DOHH2 (cell line): ENCODE measurements at regions not wholly inside any gene's neighbourhood (a gene's known extent, or its start where the extent isn't known, plus 50 kb on each side); places are given as distances from the start of the nearest gene placed in this dataset.

ENCODE experiments used
- H3F3A ChIP-seq: fragments of 200-600 bp; sonication (generic), shearing (Covaris generic); 2 replicates; pipeline ENCODE4 v1.6.0; 2016; ENCODE audit warnings: antibody characterized with exemption, mild to moderate bottlenecking; ENCODE audit not compliant: control insufficient read depth, insufficient read depth
- H3K27ac ChIP-seq: fragments of 200-600 bp; sonication (generic); 2 replicates; pipeline ENCODE4 v1.5.1; 2014; ENCODE audit warnings: low read depth, mild to moderate bottlenecking, low read length, moderate library complexity
- H3K27me3 ChIP-seq: fragments of 200-600 bp; sonication (generic); 2 replicates; pipeline ENCODE4 v1.6.1; 2014; ENCODE audit warnings: mild to moderate bottlenecking, low read length, mixed read lengths; ENCODE audit not compliant: control insufficient read depth
- H3K36me3 ChIP-seq: fragments of 200-600 bp; sonication (generic); 2 replicates; pipeline ENCODE4 v1.6.1; 2014; ENCODE audit warnings: mild to moderate bottlenecking, low read length, moderate library complexity, mixed read lengths; ENCODE audit not compliant: control insufficient read depth
- H3K4me1 ChIP-seq: fragments of 200-600 bp; sonication (generic); 2 replicates; pipeline ENCODE4 v1.6.1; 2014; ENCODE audit warnings: mild to moderate bottlenecking, low read length, mixed read lengths; ENCODE audit not compliant: control insufficient read depth
- H3K4me2 ChIP-seq: fragments of 200-600 bp; sonication (generic); 2 replicates; pipeline ENCODE4 v1.6.0; 2014; ENCODE audit warnings: mild to moderate bottlenecking, low read length, moderate library complexity
- H3K4me3 ChIP-seq: fragments of 200-600 bp; sonication (generic); 2 replicates; pipeline ENCODE4 v1.5.1; 2014; ENCODE audit warnings: mild to moderate bottlenecking, low read length, mixed read lengths
- H3K79me2 ChIP-seq: fragments of 200-600 bp; sonication (generic); 2 replicates; pipeline ENCODE4 v1.6.1; 2014; ENCODE audit warnings: mild to moderate bottlenecking, low read length, mixed read lengths; ENCODE audit not compliant: control insufficient read depth
- H3K9me2 ChIP-seq: fragments of 200-600 bp; sonication (generic); replicated peaks from 2 replicates; pipeline ENCODE4 v1.6.1; 2014; ENCODE audit warnings: mild to moderate bottlenecking, low read length, mixed read lengths; ENCODE audit not compliant: control insufficient read depth
- H3K9me3 ChIP-seq: fragments of 200-600 bp; sonication (generic); 2 replicates; pipeline ENCODE4 v1.6.1; 2014; ENCODE audit warnings: antibody characterized with exemption, low read length, mixed read lengths; ENCODE audit not compliant: control insufficient read depth, insufficient read depth
- H4K20me1 ChIP-seq: fragments of 200-600 bp; sonication (generic); 2 replicates; pipeline ENCODE4 v1.6.0; 2014; ENCODE audit warnings: low read depth, mild to moderate bottlenecking, antibody characterized with exemption, low read length, moderate library complexity; ENCODE audit not compliant: control insufficient read depth, insufficient read depth
- EZH2phosphoT487 ChIP-seq: fragments of 200-600 bp; sonication (generic); IDR thresholded peaks from 2 replicates; pipeline ENCODE4 v1.6.1; 2017; ENCODE audit warnings: borderline replicate concordance, mild to moderate bottlenecking, antibody characterized with exemption, low read length, moderate library complexity, mixed read lengths
- TF ChIP-seq, protein P1 (sequence below): fragments of 200-600 bp; sonication (generic); IDR thresholded peaks from one replicate; pipeline ENCODE4 v1.5.1; 2014; ENCODE audit warnings: antibody characterized with exemption, mild to moderate bottlenecking, low read depth, low read length; ENCODE audit not compliant: poor library complexity, severe bottlenecking

DNA sequence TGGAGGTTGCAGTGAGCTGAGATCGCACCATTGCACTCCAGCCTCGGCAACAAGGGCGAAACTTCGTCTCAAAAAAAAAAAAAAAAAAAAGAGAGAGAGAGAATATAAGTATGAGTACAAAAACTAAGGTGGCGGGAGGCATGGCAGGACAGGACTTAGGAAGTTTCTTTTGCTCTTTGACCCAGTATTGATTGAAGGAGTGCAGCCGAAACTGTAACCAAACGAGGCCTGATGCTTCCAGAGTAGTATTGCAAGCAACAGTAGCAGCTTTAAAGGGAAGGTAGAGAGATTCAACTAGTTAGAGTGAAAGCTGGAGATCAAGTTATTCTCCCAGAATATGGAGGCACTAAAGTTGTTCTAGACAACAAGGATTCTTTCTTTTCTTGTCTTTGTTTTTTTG lies 99.2 kb upstream of the CASZ1 start:
- no peaks in the 10 kb centered on the region for H3K9me3 ChIP-seq
- no peaks in the 10 kb centered on the region for H3K9me2 ChIP-seq
- H3K27me3 ChIP-seq: peaks cover 3% of the 10 kb centered on the region; the same call in 1 of the 2 replicates
- no peak overlapping the region for H3K4me3 ChIP-seq
- H3F3A ChIP-seq: no peaks in the 10 kb centered on the region
- H3K27ac ChIP-seq: no peak overlapping the region
- no peak for TF ChIP-seq EZH2phosphoT487
- TF ChIP-seq, protein P1, sequence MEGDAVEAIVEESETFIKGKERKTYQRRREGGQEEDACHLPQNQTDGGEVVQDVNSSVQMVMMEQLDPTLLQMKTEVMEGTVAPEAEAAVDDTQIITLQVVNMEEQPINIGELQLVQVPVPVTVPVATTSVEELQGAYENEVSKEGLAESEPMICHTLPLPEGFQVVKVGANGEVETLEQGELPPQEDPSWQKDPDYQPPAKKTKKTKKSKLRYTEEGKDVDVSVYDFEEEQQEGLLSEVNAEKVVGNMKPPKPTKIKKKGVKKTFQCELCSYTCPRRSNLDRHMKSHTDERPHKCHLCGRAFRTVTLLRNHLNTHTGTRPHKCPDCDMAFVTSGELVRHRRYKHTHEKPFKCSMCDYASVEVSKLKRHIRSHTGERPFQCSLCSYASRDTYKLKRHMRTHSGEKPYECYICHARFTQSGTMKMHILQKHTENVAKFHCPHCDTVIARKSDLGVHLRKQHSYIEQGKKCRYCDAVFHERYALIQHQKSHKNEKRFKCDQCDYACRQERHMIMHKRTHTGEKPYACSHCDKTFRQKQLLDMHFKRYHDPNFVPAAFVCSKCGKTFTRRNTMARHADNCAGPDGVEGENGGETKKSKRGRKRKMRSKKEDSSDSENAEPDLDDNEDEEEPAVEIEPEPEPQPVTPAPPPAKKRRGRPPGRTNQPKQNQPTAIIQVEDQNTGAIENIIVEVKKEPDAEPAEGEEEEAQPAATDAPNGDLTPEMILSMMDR: no peak
- no peaks in the 10 kb centered on the region for H3K79me2 ChIP-seq
- no peaks in the 10 kb centered on the region for H4K20me1 ChIP-seq
- H3K36me3 ChIP-seq: no peaks in the 10 kb centered on the region
- H3K4me2 ChIP-seq: no peak overlapping the region
- no peaks in the 10 kb centered on the region for H3K4me1 ChIP-seq

DNA sequence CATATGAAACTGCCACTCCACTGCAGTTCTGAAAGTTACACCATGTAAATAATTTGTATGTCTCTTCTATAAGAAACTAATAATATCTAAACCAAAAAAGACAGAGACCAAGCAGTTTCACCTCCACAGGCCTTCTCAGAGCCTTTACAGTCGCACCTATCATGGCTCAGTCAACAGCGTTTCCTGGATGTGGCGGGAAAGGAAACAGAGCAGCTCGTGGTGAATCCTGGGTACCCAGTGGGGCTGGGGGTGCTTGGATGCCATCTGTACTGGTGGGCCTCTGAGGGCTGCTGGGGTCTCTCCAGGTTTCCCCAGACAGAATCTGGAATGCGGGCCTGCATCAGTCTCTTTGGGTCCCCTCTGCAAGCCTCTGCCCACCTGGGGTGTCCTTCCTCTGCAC lies 100.2 kb upstream of the CASZ1 start:
- no peaks in the 10 kb centered on the region for H3K4me1 ChIP-seq
- no peak for TF ChIP-seq EZH2phosphoT487
- TF ChIP-seq, protein P1: no peak

DNA sequence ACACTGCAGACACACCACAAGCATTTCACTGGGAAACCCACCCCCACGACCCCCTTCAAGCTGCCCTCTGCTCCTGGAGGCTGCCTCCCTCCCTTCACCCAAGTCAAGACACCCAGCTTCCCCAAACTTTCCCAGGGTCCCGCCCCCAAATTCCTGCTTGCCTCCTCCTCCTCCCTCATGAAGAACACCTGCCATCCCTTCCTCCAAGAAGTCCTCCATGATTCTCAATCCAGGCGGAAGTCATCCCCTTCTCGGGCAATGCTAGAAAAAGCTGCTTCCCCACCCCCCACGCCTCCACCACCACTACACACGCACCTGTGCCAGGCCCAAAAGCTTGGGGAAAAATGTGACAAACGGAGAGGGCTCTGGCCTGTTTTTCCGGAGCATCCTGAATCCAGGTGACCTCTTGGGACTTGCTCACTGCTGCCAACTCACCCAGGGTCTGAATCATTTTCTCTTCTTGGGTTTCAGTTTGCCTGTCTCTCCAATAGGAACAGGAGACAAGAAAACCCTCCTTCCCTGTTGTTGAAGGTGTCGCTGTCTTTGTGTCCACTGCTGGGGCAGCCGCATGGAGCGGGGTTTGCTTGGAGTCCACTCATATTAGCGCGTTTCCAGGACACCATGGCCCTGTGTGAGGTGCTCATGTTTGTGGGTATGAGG lies 101.0 kb upstream of the CASZ1 start:
- Histone ChIP-seq H3K4me2 (no peak overlapping the region), H3K27me3 (peaks cover 4% of the 10 kb centered on the region; the same call in 1 of the 2 replicates), H3K4me1 (no peaks in the 10 kb centered on the region), H4K20me1 (no peaks in the 10 kb centered on the region), H3K27ac (no peak overlapping the region), H3K4me3 (no peak overlapping the region), H3K36me3 (no peaks in the 10 kb centered on the region), H3F3A (no peaks in the 10 kb centered on the region), H3K9me2 (no peaks in the 10 kb centered on the region), H3K79me2 (no peaks in the 10 kb centered on the region), H3K9me3 (no peaks in the 10 kb centered on the region)
- TF ChIP-seq, protein P1: no peak
- TF ChIP-seq EZH2phosphoT487: no peak

More for the DNA sequence above, 100.2 kb upstream of the CASZ1 start:
- H3K4me2 ChIP-seq: no peak overlapping the region
- no peaks in the 10 kb centered on the region for H3K79me2 ChIP-seq
- H3K27me3 ChIP-seq: peaks cover 3% of the 10 kb centered on the region; the same call in 1 of the 2 replicates
- H3K27ac ChIP-seq: no peak overlapping the region
- no peaks in the 10 kb centered on the region for H3K9me3 ChIP-seq
- no peaks in the 10 kb centered on the region for H4K20me1 ChIP-seq
- no peaks in the 10 kb centered on the region for H3F3A ChIP-seq
- no peaks in the 10 kb centered on the region for H3K36me3 ChIP-seq
- H3K4me3 ChIP-seq: no peak overlapping the region
- no peaks in the 10 kb centered on the region for H3K9me2 ChIP-seq
